DOHH2 (cell line): ENCODE measurements at regions not wholly inside any gene's neighbourhood (a gene's known extent, or its start where the extent isn't known, plus 50 kb on each side); places are given as distances from the start of the nearest gene placed in this dataset.

Experiments
- H3F3A ChIP-seq: fragments of 200-600 bp; sonication (generic), shearing (Covaris generic); 2 replicates; pipeline ENCODE4 v1.6.0; 2016; ENCODE audit warnings: antibody characterized with exemption, mild to moderate bottlenecking; ENCODE audit not compliant: control insufficient read depth, insufficient read depth
- H3K27ac ChIP-seq: fragments of 200-600 bp; sonication (generic); 2 replicates; pipeline ENCODE4 v1.5.1; 2014; ENCODE audit warnings: low read depth, mild to moderate bottlenecking, low read length, moderate library complexity
- H3K27me3 ChIP-seq: fragments of 200-600 bp; sonication (generic); 2 replicates; pipeline ENCODE4 v1.6.1; 2014; ENCODE audit warnings: mild to moderate bottlenecking, low read length, mixed read lengths; ENCODE audit not compliant: control insufficient read depth
- H3K36me3 ChIP-seq: fragments of 200-600 bp; sonication (generic); 2 replicates; pipeline ENCODE4 v1.6.1; 2014; ENCODE audit warnings: mild to moderate bottlenecking, low read length, moderate library complexity, mixed read lengths; ENCODE audit not compliant: control insufficient read depth
- H3K4me1 ChIP-seq: fragments of 200-600 bp; sonication (generic); 2 replicates; pipeline ENCODE4 v1.6.1; 2014; ENCODE audit warnings: mild to moderate bottlenecking, low read length, mixed read lengths; ENCODE audit not compliant: control insufficient read depth
- H3K4me2 ChIP-seq: fragments of 200-600 bp; sonication (generic); 2 replicates; pipeline ENCODE4 v1.6.0; 2014; ENCODE audit warnings: mild to moderate bottlenecking, low read length, moderate library complexity
- H3K4me3 ChIP-seq: fragments of 200-600 bp; sonication (generic); 2 replicates; pipeline ENCODE4 v1.5.1; 2014; ENCODE audit warnings: mild to moderate bottlenecking, low read length, mixed read lengths
- H3K79me2 ChIP-seq: fragments of 200-600 bp; sonication (generic); 2 replicates; pipeline ENCODE4 v1.6.1; 2014; ENCODE audit warnings: mild to moderate bottlenecking, low read length, mixed read lengths; ENCODE audit not compliant: control insufficient read depth
- H3K9me2 ChIP-seq: fragments of 200-600 bp; sonication (generic); replicated peaks from 2 replicates; pipeline ENCODE4 v1.6.1; 2014; ENCODE audit warnings: mild to moderate bottlenecking, low read length, mixed read lengths; ENCODE audit not compliant: control insufficient read depth
- H3K9me3 ChIP-seq: fragments of 200-600 bp; sonication (generic); 2 replicates; pipeline ENCODE4 v1.6.1; 2014; ENCODE audit warnings: antibody characterized with exemption, low read length, mixed read lengths; ENCODE audit not compliant: control insufficient read depth, insufficient read depth
- H4K20me1 ChIP-seq: fragments of 200-600 bp; sonication (generic); 2 replicates; pipeline ENCODE4 v1.6.0; 2014; ENCODE audit warnings: low read depth, mild to moderate bottlenecking, antibody characterized with exemption, low read length, moderate library complexity; ENCODE audit not compliant: control insufficient read depth, insufficient read depth
- CTCF ChIP-seq: fragments of 200-600 bp; sonication (generic); IDR thresholded peaks from one replicate; pipeline ENCODE4 v1.5.1; 2014; ENCODE audit warnings: antibody characterized with exemption, mild to moderate bottlenecking, low read depth, low read length; ENCODE audit not compliant: poor library complexity, severe bottlenecking
- EZH2phosphoT487 ChIP-seq: fragments of 200-600 bp; sonication (generic); IDR thresholded peaks from 2 replicates; pipeline ENCODE4 v1.6.1; 2017; ENCODE audit warnings: borderline replicate concordance, mild to moderate bottlenecking, antibody characterized with exemption, low read length, moderate library complexity, mixed read lengths

DNA sequence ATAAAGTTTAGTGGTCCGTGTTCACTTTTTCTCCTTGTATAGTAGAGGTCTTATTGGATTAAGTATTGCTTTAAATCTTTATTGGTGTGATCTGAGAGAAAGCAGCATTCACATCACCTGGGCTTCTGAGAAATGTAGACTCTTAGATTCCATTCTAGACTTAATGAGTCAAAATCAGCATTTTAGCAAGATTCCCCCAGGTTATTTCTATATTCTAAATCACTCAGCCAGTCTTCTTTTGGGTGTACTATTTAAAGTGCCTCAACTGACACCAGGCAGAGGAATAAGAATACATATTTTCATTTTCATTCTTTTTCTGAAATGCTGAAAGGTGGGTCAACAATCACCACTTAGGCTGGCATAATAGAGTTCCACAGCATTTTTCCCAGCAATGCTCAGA is 481.7 kb downstream of the TUSC7 start:
- Histone ChIP-seq H3K9me2 (no peaks in the 10 kb centered on the region), H3K4me2 (no peak overlapping the region), H3K9me3 (no peaks in the 10 kb centered on the region), H3K36me3 (no peaks in the 10 kb centered on the region), H3F3A (no peaks in the 10 kb centered on the region), H3K4me3 (no peak overlapping the region), H3K27ac (no peak overlapping the region), H3K79me2 (no peaks in the 10 kb centered on the region), H3K4me1 (peaks cover 20% of the 10 kb centered on the region), H4K20me1 (no peaks in the 10 kb centered on the region), H3K27me3 (no peaks in the 10 kb centered on the region)
- TF ChIP-seq EZH2phosphoT487: no peak
- no peak for TF ChIP-seq CTCF

- Histone ChIP-seq H3K79me2 (no peaks in the 10 kb centered on the region), H4K20me1 (no peaks in the 10 kb centered on the region), H3K9me2 (no peaks in the 10 kb centered on the region), H3K4me1 (peaks cover 20% of the 10 kb centered on the region), H3K27me3 (no peaks in the 10 kb centered on the region), H3K36me3 (no peaks in the 10 kb centered on the region), H3F3A (no peaks in the 10 kb centered on the region), H3K4me3 (no peak overlapping the region; the same call in 1 of the 2 replicates), H3K9me3 (no peaks in the 10 kb centered on the region), H3K27ac (no peak overlapping the region), H3K4me2 (peak overlapping the region; percentile 38)
- TF ChIP-seq CTCF (no peak), EZH2phosphoT487 (no peak)
These were observed 483.3 kb downstream of the TUSC7 start for GRCh38 chr3:117192888-117193287.

- H3K9me2 ChIP-seq: no peaks in the 10 kb centered on the region
- H3F3A ChIP-seq: no peaks in the 10 kb centered on the region
- H3K36me3 ChIP-seq: no peaks in the 10 kb centered on the region
- TF ChIP-seq EZH2phosphoT487 (no peak), CTCF (peak; percentile 33)
- H3K4me3 ChIP-seq: no peak overlapping the region
- no peak overlapping the region for H3K27ac ChIP-seq
- no peaks in the 10 kb centered on the region for H3K27me3 ChIP-seq
- no peaks in the 10 kb centered on the region for H3K9me3 ChIP-seq
- H4K20me1 ChIP-seq: no peaks in the 10 kb centered on the region
- peaks cover 20% of the 10 kb centered on the region for H3K4me1 ChIP-seq
- no peak overlapping the region for H3K4me2 ChIP-seq
- H3K79me2 ChIP-seq: no peaks in the 10 kb centered on the region
These were observed 483.8 kb downstream of the TUSC7 start for GRCh38 chr3:117193390-117193789.

DNA sequence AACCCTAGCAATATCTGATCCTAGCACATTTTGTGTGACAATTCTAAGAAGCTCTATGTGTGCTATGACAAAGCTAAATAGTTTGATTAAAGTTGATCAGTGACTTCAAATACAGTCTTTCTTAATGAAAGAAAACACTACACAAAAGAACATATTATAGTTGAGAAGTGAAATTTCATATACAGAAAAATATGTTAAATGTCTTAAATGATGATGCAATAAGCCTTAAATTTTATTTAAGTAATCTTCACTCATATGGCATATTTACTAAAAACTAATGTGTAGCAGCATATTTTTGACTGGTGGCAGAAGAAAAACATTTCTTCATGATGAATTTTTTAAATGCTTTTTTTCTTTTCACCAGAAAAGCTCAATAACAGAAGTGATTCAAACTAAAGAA is 485.5 kb downstream of the TUSC7 start:
- no peak overlapping the region for H3K27ac ChIP-seq
- no peaks in the 10 kb centered on the region for H3K79me2 ChIP-seq
- no peaks in the 10 kb centered on the region for H3K27me3 ChIP-seq
- peaks cover 20% of the 10 kb centered on the region for H3K4me1 ChIP-seq
- no peaks in the 10 kb centered on the region for H4K20me1 ChIP-seq
- no peaks in the 10 kb centered on the region for H3F3A ChIP-seq
- no peaks in the 10 kb centered on the region for H3K9me3 ChIP-seq
- TF ChIP-seq CTCF (no peak), EZH2phosphoT487 (no peak)
- H3K4me3 ChIP-seq: no peak overlapping the region
- H3K4me2 ChIP-seq: no peak overlapping the region
- no peaks in the 10 kb centered on the region for H3K36me3 ChIP-seq
- no peaks in the 10 kb centered on the region for H3K9me2 ChIP-seq
